Stimulated activated naive CD8-positive, alpha-beta T cell treated with anti-CD3 and anti-CD28 coated beads, Interleukin-15, amount 100 ng/mL, for 72 hours (primary cell): ENCODE measurements at regions not wholly inside any gene's neighbourhood (a gene's known extent, or its start where the extent isn't known, plus 50 kb on each side); places are given as distances from the start of the nearest gene placed in this dataset.

ENCODE experiments used
- ATAC-seq: fragments of 150-1000 bp; cut with Tn5 transposase; 2 replicates; pipeline ENCODE4 v1.10.0; 2021; ENCODE audit warnings: mild to moderate bottlenecking, moderate library complexity
- DNase-seq, 2 donors: peaks; one replicate each; pipeline ENCODE4 v3.0.0; 2021 to 2022
- H3K27ac Mint-ChIP-seq, 2 donors: one replicate each; pipeline ENCODE4 v1.8.0; 2022; ENCODE audit warnings: mild to moderate bottlenecking in 2 of 2, mixed read lengths in 2 of 2, moderate library complexity in 2 of 2
- H3K27me3 Mint-ChIP-seq: one replicate; pipeline ENCODE4 v1.8.0; 2022; ENCODE audit warnings: mixed read lengths
- H3K4me1 Mint-ChIP-seq: one replicate; pipeline ENCODE4 v1.8.0; 2022; ENCODE audit warnings: mild to moderate bottlenecking, mixed read lengths
- H3K4me3 Mint-ChIP-seq, 2 donors: one replicate each; pipeline ENCODE4 v1.8.0; 2022; ENCODE audit warnings: mild to moderate bottlenecking in 2 of 2, mixed read lengths in 2 of 2, moderate library complexity in 1 of 2
- H3K9me3 Mint-ChIP-seq, 2 donors: one replicate each; pipeline ENCODE4 v1.8.0; 2022; ENCODE audit warnings: mixed read lengths in 2 of 2

GRCh38 chr2:224208443-224208842, 169.4 kb upstream of the SERPINE2 start:
- no peak for DNase-seq
- no peak overlapping the region for H3K4me3 Mint-ChIP-seq
- ATAC-seq: no peak
- H3K27me3 Mint-ChIP-seq: peaks cover 16% of the 10 kb centered on the region
- H3K27ac Mint-ChIP-seq: no peak overlapping the region
- no peaks in the 10 kb centered on the region for H3K9me3 Mint-ChIP-seq
- H3K4me1 Mint-ChIP-seq: no peaks in the 10 kb centered on the region

DNA sequence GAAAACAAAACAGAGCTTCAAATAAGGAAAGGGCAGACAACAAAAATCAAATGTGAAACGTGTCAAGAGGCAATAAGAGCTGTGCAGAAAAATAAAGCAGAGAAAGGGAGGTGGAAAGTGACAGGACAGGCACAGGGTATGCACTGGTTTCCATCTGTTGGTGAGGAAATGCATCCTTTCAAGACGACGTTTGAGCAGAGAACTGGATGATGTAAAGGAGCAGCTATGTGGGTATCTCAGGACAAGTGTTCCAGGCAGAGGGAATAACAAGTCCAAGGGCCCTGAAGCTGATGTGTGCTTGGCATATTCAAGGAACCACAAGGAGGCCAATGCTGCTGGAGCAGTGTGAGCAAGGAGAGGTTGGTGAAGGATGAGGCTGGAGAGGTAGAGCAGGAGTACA, 168.9 kb upstream of the SERPINE2 start:
- Mint-ChIP-seq H3K9me3 (no peaks in the 10 kb centered on the region), H3K27me3 (peaks cover 16% of the 10 kb centered on the region), H3K4me3 (no peak overlapping the region), H3K4me1 (no peaks in the 10 kb centered on the region), H3K27ac (no peak overlapping the region)
- ATAC-seq (no peak), DNase-seq (no peak)

DNA sequence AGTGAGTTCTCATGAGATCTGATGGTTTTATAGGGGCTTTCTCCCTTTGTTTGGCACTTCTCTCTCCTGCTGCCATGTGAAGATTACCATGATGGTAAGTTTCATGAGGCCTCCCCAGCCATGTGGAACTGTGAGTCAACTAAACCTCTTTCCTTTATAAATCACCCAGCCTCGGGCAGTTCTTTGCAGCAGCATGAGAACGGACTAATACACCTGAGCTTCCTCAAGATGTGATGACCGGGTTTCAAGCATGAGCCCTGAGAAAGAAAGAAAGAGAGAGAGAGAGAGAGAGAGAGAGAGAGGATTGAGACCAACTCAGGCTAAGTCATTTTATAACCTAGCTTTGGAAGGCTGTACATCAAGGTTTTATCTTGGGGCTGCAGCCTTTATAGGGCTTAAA, 167.7 kb upstream of the SERPINE2 start:
- no peaks in the 10 kb centered on the region for H3K4me1 Mint-ChIP-seq
- DNase-seq (no peak), ATAC-seq (no peak)

DNA sequence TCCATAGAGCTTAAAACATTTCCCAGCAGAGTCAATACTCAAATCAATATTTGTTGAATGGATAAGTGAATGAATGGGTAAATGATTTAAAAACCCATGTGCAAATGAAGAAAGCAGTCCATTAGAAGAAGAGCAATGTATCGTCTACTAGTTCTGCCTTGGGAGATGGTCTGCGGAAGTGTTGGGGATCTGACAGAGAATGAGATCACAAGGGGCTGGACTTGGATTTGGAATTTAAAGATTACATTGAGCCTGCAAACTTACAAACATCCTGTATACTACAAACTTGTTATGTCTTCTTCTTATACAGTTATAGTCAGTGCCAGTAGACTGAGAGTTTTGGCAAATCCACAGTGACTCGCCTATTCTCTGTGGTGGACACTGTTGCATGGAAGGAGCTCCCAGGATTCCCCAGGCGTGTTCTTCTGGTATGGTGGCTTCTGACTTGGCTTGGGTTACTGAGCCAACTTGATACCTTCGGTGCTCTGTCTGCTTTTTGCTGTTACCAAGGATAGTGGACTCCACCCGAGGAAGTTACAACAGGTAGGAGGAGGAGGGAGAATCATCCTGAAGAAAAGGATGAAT, 163.3 kb upstream of the SERPINE2 start:
- ATAC-seq (no peak), DNase-seq (no peak)
- no peak overlapping the region for H3K27ac Mint-ChIP-seq
- H3K9me3 Mint-ChIP-seq: no peaks in the 10 kb centered on the region
- H3K4me3 Mint-ChIP-seq: no peak overlapping the region
- no peaks in the 10 kb centered on the region for H3K4me1 Mint-ChIP-seq
- peaks cover 5% of the 10 kb centered on the region for H3K27me3 Mint-ChIP-seq

More for the DNA sequence above, 167.7 kb upstream of the SERPINE2 start:
- Mint-ChIP-seq H3K9me3 (no peaks in the 10 kb centered on the region), H3K27ac (no peak overlapping the region), H3K4me3 (no peak overlapping the region), H3K27me3 (peaks cover 16% of the 10 kb centered on the region)

- no peak for DNase-seq
- no peaks in the 10 kb centered on the region for H3K4me1 Mint-ChIP-seq
- peaks cover 10% of the 10 kb centered on the region for H3K27me3 Mint-ChIP-seq
- no peak overlapping the region for H3K4me3 Mint-ChIP-seq
- ATAC-seq: no peak
- H3K27ac Mint-ChIP-seq: no peak overlapping the region
- peaks cover 0 to 10% of the 10 kb centered on the region in 2 donors for H3K9me3 Mint-ChIP-seq
These were observed 159.3 kb upstream of the SERPINE2 start for GRCh38 chr2:224198436-224198835.

- Mint-ChIP-seq H3K27ac (no peak overlapping the region), H3K4me1 (no peaks in the 10 kb centered on the region), H3K4me3 (no peak overlapping the region), H3K9me3 (peaks cover 0 to 10% of the 10 kb centered on the region in 2 donors), H3K27me3 (peaks cover 10% of the 10 kb centered on the region)
- DNase-seq: no peak
- no peak for ATAC-seq
These were observed 157.7 kb upstream of the SERPINE2 start for GRCh38 chr2:224196810-224197209.

- DNase-seq: no peak
- no peak for ATAC-seq
- Mint-ChIP-seq H3K27ac (no peak overlapping the region), H3K9me3 (peaks cover 0 to 10% of the 10 kb centered on the region in 2 donors), H3K27me3 (peaks cover 10% of the 10 kb centered on the region), H3K4me1 (no peaks in the 10 kb centered on the region), H3K4me3 (no peak overlapping the region)
These were observed 157.0 kb upstream of the SERPINE2 start for GRCh38 chr2:224195925-224196571.

DNA sequence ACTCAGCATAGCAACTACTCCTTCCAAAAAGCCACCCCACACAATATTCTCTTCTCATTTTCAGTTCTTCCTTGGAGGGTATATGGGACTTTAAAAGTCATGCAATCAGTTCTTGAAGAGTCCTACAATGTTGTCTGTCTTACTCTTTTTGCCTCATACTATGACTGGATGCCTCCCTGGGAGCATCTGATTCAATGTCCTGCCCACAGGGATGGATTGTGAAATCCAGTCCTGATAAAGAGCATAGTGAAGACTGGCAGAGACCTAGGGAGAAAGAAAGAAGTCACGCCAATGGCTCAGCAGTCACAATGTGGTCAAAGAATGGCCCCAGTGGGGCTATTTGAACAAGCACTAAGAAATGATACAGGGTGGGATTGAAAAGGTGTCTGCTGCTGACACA, 155.1 kb upstream of the SERPINE2 start:
- H3K27ac Mint-ChIP-seq: no peak overlapping the region
- DNase-seq (no peak), ATAC-seq (no peak)
- H3K9me3 Mint-ChIP-seq: peaks cover 0 to 10% of the 10 kb centered on the region in 2 donors
- H3K4me1 Mint-ChIP-seq: no peaks in the 10 kb centered on the region
- peaks cover 10% of the 10 kb centered on the region for H3K27me3 Mint-ChIP-seq
- H3K4me3 Mint-ChIP-seq: no peak overlapping the region

GRCh38 chr2:224191465-224191864, 152.4 kb upstream of the SERPINE2 start:
- no peak for DNase-seq
- Mint-ChIP-seq H3K4me3 (no peak overlapping the region), H3K27me3 (peaks cover 10% of the 10 kb centered on the region), H3K27ac (no peak overlapping the region), H3K4me1 (no peaks in the 10 kb centered on the region), H3K9me3 (peaks cover 0 to 18% of the 10 kb centered on the region in 2 donors)
- ATAC-seq: no peak

DNA sequence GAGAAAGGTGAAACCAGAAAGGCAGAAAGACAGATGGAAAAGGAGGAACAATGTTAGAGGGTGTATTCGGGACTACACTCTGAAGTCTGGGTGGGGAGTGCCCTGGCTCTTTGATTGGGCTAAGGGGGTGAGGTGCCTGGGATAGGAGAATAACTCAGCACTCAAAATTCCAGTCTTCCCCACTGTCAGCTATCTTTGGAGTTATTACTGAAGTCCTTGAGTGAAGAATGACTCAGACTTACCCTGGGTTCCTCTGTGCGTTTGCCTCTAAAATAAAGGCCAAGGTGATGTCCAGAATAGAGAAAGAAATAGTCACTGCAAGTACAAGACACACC, 151.8 kb upstream of the SERPINE2 start:
- H3K9me3 Mint-ChIP-seq: peaks cover 0 to 18% of the 10 kb centered on the region in 2 donors
- no peaks in the 10 kb centered on the region for H3K4me1 Mint-ChIP-seq
- DNase-seq (no peak), ATAC-seq (no peak)
- H3K27ac Mint-ChIP-seq: no peak overlapping the region
- peaks cover 10% of the 10 kb centered on the region for H3K27me3 Mint-ChIP-seq
- no peak overlapping the region for H3K4me3 Mint-ChIP-seq

GRCh38 chr2:224190234-224190935, 151.3 kb upstream of the SERPINE2 start:
- no peak for ATAC-seq
- Mint-ChIP-seq H3K27ac (no peak overlapping the region), H3K4me3 (no peak overlapping the region), H3K27me3 (peaks cover 10% of the 10 kb centered on the region), H3K9me3 (peaks cover 0 to 18% of the 10 kb centered on the region in 2 donors), H3K4me1 (no peaks in the 10 kb centered on the region)
- no peak for DNase-seq

- ATAC-seq (no peak), DNase-seq (no peak)
- no peaks in the 10 kb centered on the region for H3K4me1 Mint-ChIP-seq
- no peak overlapping the region for H3K4me3 Mint-ChIP-seq
- H3K27ac Mint-ChIP-seq: no peak overlapping the region
- H3K9me3 Mint-ChIP-seq: peaks cover 0 to 8% of the 10 kb centered on the region in 2 donors
- peaks cover 2% of the 10 kb centered on the region for H3K27me3 Mint-ChIP-seq
These were observed 148.1 kb upstream of the SERPINE2 start for GRCh38 chr2:224187220-224187619.

GRCh38 chr2:224185023-224185601, 146.0 kb upstream of the SERPINE2 start:
- no peak overlapping the region for H3K4me3 Mint-ChIP-seq
- ATAC-seq (no peak), DNase-seq (no peak)
- H3K4me1 Mint-ChIP-seq: no peaks in the 10 kb centered on the region
- no peak overlapping the region for H3K27ac Mint-ChIP-seq
- H3K9me3 Mint-ChIP-seq: peaks cover 0 to 13% of the 10 kb centered on the region in 2 donors
- H3K27me3 Mint-ChIP-seq: peaks cover 15% of the 10 kb centered on the region

DNA sequence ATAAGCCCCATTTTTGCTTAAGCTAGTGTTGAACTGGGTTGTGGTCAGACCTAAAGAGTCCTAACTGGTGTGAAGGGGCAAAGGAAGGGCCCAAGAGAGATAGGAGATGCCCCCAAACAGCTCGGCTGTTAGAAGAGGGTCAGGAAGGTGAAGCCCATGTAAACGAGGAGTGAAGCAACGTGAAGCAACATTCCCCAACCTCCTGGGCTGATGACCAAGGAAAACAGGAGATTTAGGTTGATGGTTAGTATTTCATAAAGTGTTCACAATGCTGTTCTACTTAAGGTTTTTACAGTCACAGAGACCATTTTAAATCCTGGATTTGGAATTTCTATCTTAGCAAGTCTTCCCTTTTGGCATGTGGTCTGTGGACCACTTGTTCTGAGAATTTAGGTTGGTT, 144.0 kb upstream of the SERPINE2 start:
- Mint-ChIP-seq H3K27ac (no peak overlapping the region), H3K4me3 (no peak overlapping the region), H3K9me3 (peaks cover 0 to 17% of the 10 kb centered on the region in 2 donors), H3K27me3 (peaks cover 16% of the 10 kb centered on the region), H3K4me1 (no peaks in the 10 kb centered on the region)
- ATAC-seq: no peak
- no peak for DNase-seq

DNA sequence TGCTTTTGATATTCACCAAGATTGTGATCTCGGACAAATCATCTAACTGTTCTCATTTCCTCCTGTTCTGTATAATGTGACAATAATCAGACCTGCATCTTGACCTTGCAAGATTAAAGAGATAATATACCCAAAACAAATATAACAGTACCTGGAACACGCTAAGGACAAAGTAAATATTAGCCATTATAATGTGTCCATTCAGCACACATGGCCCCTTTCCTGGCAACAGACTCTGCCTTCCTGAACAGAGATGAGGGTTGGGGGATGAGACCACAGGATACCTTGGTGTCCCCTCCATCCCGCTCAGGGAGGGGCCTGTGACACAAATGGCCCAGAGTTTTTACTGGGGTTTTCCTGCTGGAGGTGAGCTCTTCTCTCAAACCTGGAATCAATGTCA, 143.4 kb upstream of the SERPINE2 start:
- Mint-ChIP-seq H3K27ac (no peak overlapping the region), H3K27me3 (peaks cover 16% of the 10 kb centered on the region), H3K9me3 (peaks cover 0 to 12% of the 10 kb centered on the region in 2 donors), H3K4me1 (no peaks in the 10 kb centered on the region), H3K4me3 (no peak overlapping the region)
- ATAC-seq (no peak), DNase-seq (no peak)

- Mint-ChIP-seq H3K27ac (no peak overlapping the region), H3K27me3 (peaks cover 16% of the 10 kb centered on the region), H3K4me1 (no peaks in the 10 kb centered on the region), H3K4me3 (no peak overlapping the region), H3K9me3 (peaks cover 0 to 9% of the 10 kb centered on the region in 2 donors)
- ATAC-seq: no peak
- no peak for DNase-seq
These were observed 142.6 kb upstream of the SERPINE2 start for GRCh38 chr2:224181534-224182155.
